MM.1S (cell line): ENCODE measurements at regions not wholly inside any gene's neighbourhood (a gene's known extent, or its start where the extent isn't known, plus 50 kb on each side); places are given as distances from the start of the nearest gene placed in this dataset.

ENCODE experiments used
- DNase-seq: peaks from one replicate; pipeline ENCODE4 v3.0.0-alpha.2; 2015
- H2AFZ ChIP-seq: fragments of 300-600 bp; sonication (generic); 2 replicates; pipeline ENCODE4 v1.6.0; 2016; ENCODE audit warnings: antibody characterized with exemption, low read length
- H3F3A ChIP-seq: fragments of 300-600 bp; sonication (generic); 2 replicates; pipeline ENCODE4 v1.6.1; 2016; ENCODE audit warnings: mild to moderate bottlenecking, antibody characterized with exemption, low read length, moderate library complexity, mixed read lengths; ENCODE audit not compliant: insufficient read depth
- H3K27ac ChIP-seq: fragments of 300-600 bp; sonication (generic); 2 replicates; pipeline ENCODE4 v1.5.1; 2016; ENCODE audit warnings: mild to moderate bottlenecking, low read length
- H3K27me3 ChIP-seq: fragments of 300-600 bp; sonication (generic); replicated peaks from 2 replicates; pipeline ENCODE4 v1.6.0; 2016; ENCODE audit warnings: low read length; ENCODE audit not compliant: insufficient read depth
- H3K36me3 ChIP-seq: fragments of 300-600 bp; sonication (generic); replicated peaks from 2 replicates; pipeline ENCODE4 v1.6.1; 2016; ENCODE audit warnings: mild to moderate bottlenecking, low read length, mixed read lengths; ENCODE audit not compliant: insufficient read depth
- H3K4me1 ChIP-seq: fragments of 300-600 bp; sonication (generic); 2 replicates; pipeline ENCODE4 v1.6.1; 2016; ENCODE audit warnings: low read length, mixed read lengths
- H3K4me2 ChIP-seq: fragments of 300-600 bp; sonication (generic); 2 replicates; pipeline ENCODE4 v1.6.0; 2016; ENCODE audit warnings: low read depth, low read length
- H3K4me3 ChIP-seq: fragments of 300-600 bp; sonication (generic); 2 replicates; pipeline ENCODE4 v1.5.1; 2016; ENCODE audit warnings: low read length, mixed read lengths
- H3K79me2 ChIP-seq: fragments of 300-600 bp; sonication (generic); 2 replicates; pipeline ENCODE4 v1.6.1; 2016; ENCODE audit warnings: mixed run types, low read length, mixed read lengths
- H3K9ac ChIP-seq: fragments of 300-600 bp; sonication (generic); 2 replicates; pipeline ENCODE4 v1.6.1; 2016; ENCODE audit warnings: low read length, mixed read lengths
- H3K9me2 ChIP-seq: fragments of 300-600 bp; sonication (generic); replicated peaks from 2 replicates; pipeline ENCODE4 v1.6.1; 2016; ENCODE audit warnings: mild to moderate bottlenecking, low read length, mixed read lengths; ENCODE audit not compliant: insufficient read depth
- H3K9me3 ChIP-seq: fragments of 300-600 bp; sonication (generic); replicated peaks from 2 replicates; pipeline ENCODE4 v1.6.1; 2016; ENCODE audit warnings: mild to moderate bottlenecking, low read length, mixed read lengths; ENCODE audit not compliant: insufficient read depth
- H4K20me1 ChIP-seq: fragments of 300-600 bp; sonication (generic); 2 replicates; pipeline ENCODE4 v1.6.1; 2016; ENCODE audit warnings: mild to moderate bottlenecking, low read length, moderate library complexity, mixed read lengths; ENCODE audit not compliant: insufficient read depth
- CTCF ChIP-seq: fragments of 300-600 bp; sonication (generic); IDR thresholded peaks from 2 replicates; pipeline ENCODE4 v1.5.1; 2016; ENCODE audit warnings: antibody characterized with exemption, low read length, mixed read lengths
- EZH2 ChIP-seq: fragments of 300-600 bp; sonication (generic); optimal IDR thresholded peaks from 2 replicates; pipeline ENCODE3; 2017; ENCODE audit warnings: low read depth, mild to moderate bottlenecking, antibody characterized with exemption, low read length, mixed read lengths
- EZH2phosphoT487 ChIP-seq: fragments of 300-600 bp; sonication (generic); IDR thresholded peaks from 2 replicates; pipeline ENCODE4 v1.6.1; 2018; ENCODE audit warnings: antibody characterized with exemption, low read length

DNA sequence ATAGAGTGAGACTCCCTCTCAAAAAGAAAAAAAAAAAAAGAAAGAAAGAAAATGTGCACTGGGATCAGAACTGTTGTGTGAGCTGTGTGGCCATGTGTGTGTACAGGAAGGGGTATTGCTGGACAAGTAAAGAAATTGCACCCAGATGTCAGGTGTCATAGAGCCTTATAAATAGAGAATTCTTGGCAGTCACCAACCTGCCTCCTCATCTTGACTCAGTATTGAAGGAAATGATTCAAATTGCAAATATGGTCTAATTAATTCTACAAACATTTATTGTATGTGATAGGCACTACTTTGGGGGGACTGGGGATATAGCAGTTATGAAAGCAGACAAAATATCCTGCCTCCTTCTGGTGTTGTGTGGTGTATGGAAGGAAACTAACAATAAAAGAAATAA is 243.8 kb upstream of the TTC14 start:
- Histone ChIP-seq H3K27me3 (no peaks in the 10 kb centered on the region), H3K36me3 (no peaks in the 10 kb centered on the region), H3K79me2 (no peaks in the 10 kb centered on the region), H3K9ac (no peak overlapping the region), H3K27ac (no peak overlapping the region), H3F3A (no peaks in the 10 kb centered on the region), H3K9me3 (no peaks in the 10 kb centered on the region), H2AFZ (no peak overlapping the region), H3K9me2 (no peaks in the 10 kb centered on the region), H3K4me3 (no peak overlapping the region), H3K4me2 (no peak overlapping the region), H4K20me1 (no peaks in the 10 kb centered on the region), H3K4me1 (no peaks in the 10 kb centered on the region)
- no peak for TF ChIP-seq CTCF
- no peak for TF ChIP-seq EZH2
- no peak for TF ChIP-seq EZH2phosphoT487
- DNase-seq, result no peak

- H3K4me1 ChIP-seq, result no peaks in the 10 kb centered on the region
- no peaks in the 10 kb centered on the region for H4K20me1 ChIP-seq
- H2AFZ ChIP-seq, result no peak overlapping the region
- H3F3A ChIP-seq, result no peaks in the 10 kb centered on the region
- H3K9me2 ChIP-seq, result no peaks in the 10 kb centered on the region
- no peaks in the 10 kb centered on the region for H3K36me3 ChIP-seq
- no peak overlapping the region for H3K4me3 ChIP-seq
- no peak for DNase-seq
- H3K79me2 ChIP-seq, result no peaks in the 10 kb centered on the region
- H3K27ac ChIP-seq, result no peak overlapping the region
- H3K9ac ChIP-seq, result no peak overlapping the region
- H3K27me3 ChIP-seq, result no peaks in the 10 kb centered on the region
- TF ChIP-seq EZH2 (no peak), CTCF (no peak), EZH2phosphoT487 (no peak)
- H3K4me2 ChIP-seq, result no peak overlapping the region
- H3K9me3 ChIP-seq, result no peaks in the 10 kb centered on the region
Measured at GRCh38 chr3:180359061-180359952, 242.7 kb upstream of the TTC14 start.

DNA sequence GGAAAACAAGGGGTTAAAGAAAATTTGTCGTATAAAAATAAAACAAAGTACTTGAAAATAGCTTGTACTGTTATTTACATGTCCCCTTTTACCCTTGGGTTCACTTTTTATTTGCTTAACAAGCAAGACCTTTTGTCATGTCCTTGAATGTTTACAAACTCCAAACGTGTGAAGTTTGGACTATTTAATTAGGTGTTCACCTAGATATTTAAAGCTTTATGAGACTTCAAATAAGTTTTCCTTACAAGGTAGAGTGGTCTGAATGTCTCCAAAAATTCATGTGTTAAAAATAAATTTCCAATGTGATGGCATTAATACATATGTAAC is 242.0 kb upstream of the TTC14 start:
- no peaks in the 10 kb centered on the region for H3K36me3 ChIP-seq
- H3K79me2 ChIP-seq, result no peaks in the 10 kb centered on the region
- no peak overlapping the region for H3K9ac ChIP-seq
- DNase-seq, result no peak
- H2AFZ ChIP-seq, result no peak overlapping the region
- H3K27me3 ChIP-seq, result no peaks in the 10 kb centered on the region
- no peaks in the 10 kb centered on the region for H3K9me3 ChIP-seq
- no peak overlapping the region for H3K4me3 ChIP-seq
- no peaks in the 10 kb centered on the region for H4K20me1 ChIP-seq
- H3K9me2 ChIP-seq, result no peaks in the 10 kb centered on the region
- no peaks in the 10 kb centered on the region for H3F3A ChIP-seq
- H3K4me1 ChIP-seq, result no peaks in the 10 kb centered on the region
- TF ChIP-seq EZH2phosphoT487, result no peak
- TF ChIP-seq EZH2, result no peak
- no peak for TF ChIP-seq CTCF
- H3K27ac ChIP-seq, result no peak overlapping the region
- no peak overlapping the region for H3K4me2 ChIP-seq
